ENCODE measurements at regions not wholly inside any gene's neighbourhood (a gene's known extent, or its start where the extent isn't known, plus 50 kb on each side); places are given as distances from the start of the nearest gene placed in this dataset.
"Not testable (repeated sequence)": the region's sequence is repeated elsewhere in the genome, so short reads cannot be mapped to it uniquely, and the experiment has no call there.

DNA sequence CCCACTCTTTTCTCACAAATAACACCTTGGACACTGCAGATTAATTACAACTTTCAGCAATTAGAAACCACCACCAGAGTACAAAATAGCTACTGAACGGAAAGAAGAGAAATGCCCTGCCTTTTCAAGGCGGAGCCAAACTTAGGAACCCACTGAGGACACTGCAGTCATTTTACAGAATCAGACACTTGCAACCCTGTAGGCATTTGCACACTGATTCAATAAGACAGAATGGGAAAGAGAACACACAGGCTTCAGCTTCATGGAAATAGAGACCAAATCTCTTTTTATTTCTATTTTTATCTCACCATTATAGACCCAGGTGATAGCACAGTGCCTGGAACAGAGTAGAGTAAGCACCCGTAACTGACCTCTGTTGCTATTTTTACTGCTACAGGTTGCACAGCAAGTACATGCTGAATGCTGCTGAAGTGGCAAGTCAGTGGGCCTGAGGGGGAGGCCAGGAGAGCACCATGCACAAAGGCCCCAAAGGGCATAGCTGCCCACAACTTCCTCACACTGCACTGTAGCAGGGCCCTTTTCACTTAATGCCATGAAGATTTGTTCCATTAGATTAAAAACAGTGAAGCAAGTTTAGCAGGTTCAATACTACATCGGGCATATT, 50.7 kb upstream of the EDARADD start:
- peaks cover 13% of the 10 kb centered on the region for H3K9me3 Mint-ChIP-seq
- H3K27ac Mint-ChIP-seq = no peak overlapping the region
- H3K36me3 Mint-ChIP-seq (ENCODE audit: low read depth) = no peaks in the 10 kb centered on the region
- peaks cover 3% of the 10 kb centered on the region for H3K27me3 Mint-ChIP-seq (ENCODE audit: insufficient read depth)
- DNase-seq = no peak
- no peaks in the 10 kb centered on the region for H3K4me1 Mint-ChIP-seq (ENCODE audit: low read depth)
- TF ChIP-seq, protein P1, sequence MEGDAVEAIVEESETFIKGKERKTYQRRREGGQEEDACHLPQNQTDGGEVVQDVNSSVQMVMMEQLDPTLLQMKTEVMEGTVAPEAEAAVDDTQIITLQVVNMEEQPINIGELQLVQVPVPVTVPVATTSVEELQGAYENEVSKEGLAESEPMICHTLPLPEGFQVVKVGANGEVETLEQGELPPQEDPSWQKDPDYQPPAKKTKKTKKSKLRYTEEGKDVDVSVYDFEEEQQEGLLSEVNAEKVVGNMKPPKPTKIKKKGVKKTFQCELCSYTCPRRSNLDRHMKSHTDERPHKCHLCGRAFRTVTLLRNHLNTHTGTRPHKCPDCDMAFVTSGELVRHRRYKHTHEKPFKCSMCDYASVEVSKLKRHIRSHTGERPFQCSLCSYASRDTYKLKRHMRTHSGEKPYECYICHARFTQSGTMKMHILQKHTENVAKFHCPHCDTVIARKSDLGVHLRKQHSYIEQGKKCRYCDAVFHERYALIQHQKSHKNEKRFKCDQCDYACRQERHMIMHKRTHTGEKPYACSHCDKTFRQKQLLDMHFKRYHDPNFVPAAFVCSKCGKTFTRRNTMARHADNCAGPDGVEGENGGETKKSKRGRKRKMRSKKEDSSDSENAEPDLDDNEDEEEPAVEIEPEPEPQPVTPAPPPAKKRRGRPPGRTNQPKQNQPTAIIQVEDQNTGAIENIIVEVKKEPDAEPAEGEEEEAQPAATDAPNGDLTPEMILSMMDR (IDR thresholded peaks at IDR 0.05) = no peak
- H3K4me3 Mint-ChIP-seq = no peak overlapping the region

- Mint-ChIP-seq H3K27me3 (ENCODE audit: insufficient read depth) (peaks cover 3% of the 10 kb centered on the region), H3K4me1 (ENCODE audit: low read depth) (no peaks in the 10 kb centered on the region), H3K36me3 (ENCODE audit: low read depth) (no peaks in the 10 kb centered on the region), H3K4me3 (no peak overlapping the region), H3K27ac (no peak overlapping the region), H3K9me3 (peaks cover 13% of the 10 kb centered on the region)
- TF ChIP-seq, protein P1 (IDR thresholded peaks at IDR 0.05) = no peak
- no peak for DNase-seq
These were observed 51.5 kb upstream of the EDARADD start for GRCh38 chr1:236342403-236343245.

DNA sequence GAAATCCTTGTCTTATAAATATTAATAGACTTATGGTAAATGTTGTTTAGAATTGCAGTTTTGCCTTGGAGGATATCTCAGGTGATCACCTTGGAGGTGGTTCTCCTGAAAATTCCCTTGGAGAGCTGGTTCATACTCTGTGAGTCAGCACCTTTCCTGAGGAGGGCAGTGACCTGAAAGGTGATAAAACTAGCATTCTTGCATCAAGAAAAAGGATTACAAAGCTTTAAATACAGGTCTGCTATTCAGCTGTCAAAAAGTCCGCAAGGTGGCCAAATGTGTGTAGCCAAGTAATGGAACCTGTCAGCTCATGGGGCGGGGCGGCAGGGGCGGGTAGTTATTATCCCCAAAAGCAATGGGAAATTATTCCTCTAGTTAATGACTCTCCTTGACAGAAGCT, 52.8 kb upstream of the EDARADD start:
- TF ChIP-seq, protein P1 (IDR thresholded peaks at IDR 0.05) = no peak
- Mint-ChIP-seq H3K9me3 (peaks cover 17% of the 10 kb centered on the region), H3K4me3 (no peak overlapping the region), H3K27me3 (ENCODE audit: insufficient read depth) (no peaks in the 10 kb centered on the region; the same call in 1 of the 2 replicates), H3K4me1 (ENCODE audit: low read depth) (no peaks in the 10 kb centered on the region), H3K36me3 (ENCODE audit: low read depth) (no peaks in the 10 kb centered on the region), H3K27ac (no peak overlapping the region)
- DNase-seq = no peak

DNA sequence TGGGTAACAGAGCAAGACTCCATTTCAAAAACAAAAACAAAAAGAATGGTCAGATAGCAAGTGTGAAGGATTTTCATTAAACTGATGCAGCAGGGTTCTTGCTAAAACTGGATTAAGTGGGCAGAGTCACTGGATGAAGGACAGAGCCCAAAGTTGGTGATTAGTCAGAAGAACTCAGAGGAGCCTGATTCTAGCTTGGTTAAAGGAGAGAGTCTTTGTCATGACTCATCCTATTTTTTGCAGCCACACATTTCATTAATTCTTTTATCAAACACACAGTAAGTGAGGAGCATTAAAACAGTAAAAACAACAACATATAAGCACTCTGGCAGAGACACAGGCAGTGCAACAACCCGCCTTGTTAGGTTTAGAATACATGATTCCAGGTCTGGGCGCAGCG, 56.0 kb upstream of the EDARADD start:
- Mint-ChIP-seq H3K27ac (no peak overlapping the region), H3K4me3 (no peak overlapping the region), H3K4me1 (ENCODE audit: low read depth) (no peaks in the 10 kb centered on the region), H3K36me3 (ENCODE audit: low read depth) (no peaks in the 10 kb centered on the region), H3K27me3 (ENCODE audit: insufficient read depth) (no peaks in the 10 kb centered on the region; the same call in 1 of the 2 replicates), H3K9me3 (peaks cover 15% of the 10 kb centered on the region)
- TF ChIP-seq, protein P1 (IDR thresholded peaks at IDR 0.05) = no peak
- DNase-seq = peak; percentile 28

- H3K4me3 Mint-ChIP-seq = no peak overlapping the region
- no peaks in the 10 kb centered on the region for H3K4me1 Mint-ChIP-seq (ENCODE audit: low read depth)
These were observed 54.3 kb upstream of the ERO1B start for GRCh38 chr1:236336084-236336483.

DNA sequence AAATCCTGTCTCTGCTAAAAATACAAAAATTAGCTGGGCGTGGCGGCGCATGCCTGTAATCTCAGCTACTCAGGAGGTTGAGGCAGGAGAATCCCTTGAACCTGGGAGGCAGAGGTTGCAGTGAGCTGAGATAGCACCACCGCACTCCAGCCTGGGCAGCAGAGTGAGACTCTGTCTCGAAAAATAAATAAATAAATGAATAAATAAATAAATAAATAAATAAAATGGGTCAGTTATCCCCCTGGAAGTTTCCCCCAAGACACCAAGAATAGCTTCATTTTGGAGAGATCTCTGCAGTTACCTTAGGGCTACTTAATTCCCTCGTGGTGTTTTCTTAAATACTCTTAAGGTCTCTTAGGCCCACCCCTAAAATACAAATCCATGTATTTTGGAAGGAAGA, 53.9 kb upstream of the ERO1B start:
- not testable (repeated sequence) for H3K4me1 Mint-ChIP-seq (ENCODE audit: low read depth); H3K4me3 Mint-ChIP-seq; H3K27me3 Mint-ChIP-seq (ENCODE audit: insufficient read depth); H3K36me3 Mint-ChIP-seq (ENCODE audit: low read depth); H3K27ac Mint-ChIP-seq; DNase-seq
- H3K9me3 Mint-ChIP-seq = peaks cover 23% of the 10 kb centered on the region

More at GRCh38 chr1:236336084-236336483, 54.3 kb upstream of the ERO1B start:
- Mint-ChIP-seq H3K27me3 (ENCODE audit: insufficient read depth) (peaks cover 4% of the 10 kb centered on the region; the same call in 1 of the 2 replicates), H3K27ac (no peak overlapping the region), H3K9me3 (peaks cover 23% of the 10 kb centered on the region), H3K36me3 (ENCODE audit: low read depth) (no peaks in the 10 kb centered on the region)
- no peak for DNase-seq
- TF ChIP-seq, protein P1 (IDR thresholded peaks at IDR 0.05) = no peak

Data from HFFc6 (cell line).